ENCODE measurements at regions not wholly inside any gene's neighbourhood (a gene's known extent, or its start where the extent isn't known, plus 50 kb on each side); places are given as distances from the start of the nearest gene placed in this dataset.

GRCh38 chr2:236472720-236473495 is 96.7 kb upstream of the ACKR3 start:
- Histone ChIP-seq H3K4me3 (no peak overlapping the region), H3K4me1 (replicated peaks in 1 of 2) (no peaks in the 10 kb centered on the region), H3K9me3 (replicated peaks in 1 of 3) (no peaks in the 10 kb centered on the region), H3K27me3 (no peaks in the 10 kb centered on the region), H3K27ac (no peak overlapping the region), H3K36me3 (replicated peaks in 1 of 2) (no peaks in the 10 kb centered on the region)
- intact Hi-C loops (cut with DNase I): no loop called here
- WGBS, 4 donors: 79 to 86% (median 82%) methylated on average over 9 of the region's 9 CpGs
- TF ChIP-seq CTCF (IDR thresholded peaks at IDR 0.05): no peak
- TF ChIP-seq POLR2A (IDR thresholded peaks at IDR 0.05): no peak
- DNase-seq: no peak

- intact Hi-C loops (cut with DNase I): no loop called here
- Histone ChIP-seq H3K27ac (no peak overlapping the region), H3K9me3 (replicated peaks in 1 of 3) (no peaks in the 10 kb centered on the region), H3K4me3 (no peak overlapping the region), H3K36me3 (replicated peaks in 1 of 2) (no peaks in the 10 kb centered on the region), H3K27me3 (no peaks in the 10 kb centered on the region), H3K4me1 (replicated peaks in 1 of 2) (no peaks in the 10 kb centered on the region)
- DNase-seq: no peak
- WGBS, 4 donors: 82 to 97% (median 90%) methylated on average over 1 of the region's 1 CpG
- no peak for TF ChIP-seq CTCF (IDR thresholded peaks at IDR 0.05)
- TF ChIP-seq POLR2A (IDR thresholded peaks at IDR 0.05): no peak
Observed at GRCh38 chr2:236473691-236474090, 95.9 kb upstream of the ACKR3 start.

GRCh38 chr2:236479814-236480213 is 89.8 kb upstream of the ACKR3 start:
- Histone ChIP-seq H3K27ac (no peak overlapping the region), H3K4me1 (replicated peaks in 1 of 2) (no peaks in the 10 kb centered on the region), H3K27me3 (no peaks in the 10 kb centered on the region), H3K36me3 (replicated peaks in 1 of 2) (no peaks in the 10 kb centered on the region), H3K9me3 (replicated peaks in 1 of 3) (peaks cover 0 to 9% (median 9%) of the 10 kb centered on the region in 3 donors), H3K4me3 (no peak overlapping the region)
- TF ChIP-seq POLR2A (IDR thresholded peaks at IDR 0.05) (no peak), CTCF (IDR thresholded peaks at IDR 0.05) (no peak)
- intact Hi-C loops (cut with DNase I): no loop called here
- WGBS, 4 donors: 90 to 100% (median 93%) methylated on average over 1 of the region's 1 CpG
- no peak for DNase-seq

- WGBS, 4 donors: 88 to 100% (median 91%) methylated on average over 1 of the region's 1 CpG
- H3K9me3 ChIP-seq (replicated peaks in 1 of 3): peaks cover 0 to 9% (median 9%) of the 10 kb centered on the region in 3 donors
- intact Hi-C loops (cut with DNase I): no loop called here
- H3K27ac ChIP-seq: no peak overlapping the region
- H3K4me3 ChIP-seq: no peak overlapping the region
- TF ChIP-seq CTCF (IDR thresholded peaks at IDR 0.05) (no peak), POLR2A (IDR thresholded peaks at IDR 0.05) (no peak)
- H3K4me1 ChIP-seq (replicated peaks in 1 of 2): no peaks in the 10 kb centered on the region
- no peak for DNase-seq
- H3K27me3 ChIP-seq: no peaks in the 10 kb centered on the region
- no peaks in the 10 kb centered on the region for H3K36me3 ChIP-seq (replicated peaks in 1 of 2)
Observed at GRCh38 chr2:236483102-236483501, 86.5 kb upstream of the ACKR3 start.
